HG03039 (cell line): ENCODE measurements at regions not wholly inside any gene's neighbourhood (a gene's known extent, or its start where the extent isn't known, plus 50 kb on each side); places are given as distances from the start of the nearest gene placed in this dataset.
"Not testable (repeated sequence)": the region's sequence is repeated elsewhere in the genome, so short reads cannot be mapped to it uniquely, and the experiment has no call there.

Experiments
- ATAC-seq: cut with Tn5 transposase; IDR thresholded peaks from one replicate; pipeline ENCODE4 v1.9.1; 2021; ENCODE audit warnings: mild to moderate bottlenecking, moderate library complexity; ENCODE audit not compliant: unreplicated experiment

- ATAC-seq: no peak
These were observed 613.1 kb upstream of the ADGRL2 start for GRCh38 chr1:81187635-81188034.

GRCh38 chr1:81186261-81186660 is 614.5 kb upstream of the ADGRL2 start:
- ATAC-seq: no peak

GRCh38 chr1:81183553-81183952 is 617.2 kb upstream of the ADGRL2 start:
- ATAC-seq: no peak

GRCh38 chr1:81183051-81183450 is 617.7 kb upstream of the ADGRL2 start:
- no peak for ATAC-seq

- ATAC-seq: no peak
These were observed 621.5 kb upstream of the ADGRL2 start for GRCh38 chr1:81179242-81179641.

GRCh38 chr1:81178431-81179093 is 622.2 kb upstream of the ADGRL2 start:
- not testable (repeated sequence) for ATAC-seq

- no peak for ATAC-seq
These were observed 625.8 kb upstream of the ADGRL2 start for GRCh38 chr1:81174811-81175476.

GRCh38 chr1:81174052-81174451 is 626.7 kb upstream of the ADGRL2 start:
- ATAC-seq: no peak

- no peak for ATAC-seq
These were observed 628.3 kb upstream of the ADGRL2 start for GRCh38 chr1:81172483-81172882.

GRCh38 chr1:81170721-81171120 is 630.0 kb upstream of the ADGRL2 start:
- ATAC-seq: no peak

- no peak for ATAC-seq
These were observed 634.8 kb upstream of the ADGRL2 start for GRCh38 chr1:81165963-81166362.

GRCh38 chr1:81160696-81161095 is 640.0 kb upstream of the ADGRL2 start:
- ATAC-seq: no peak

GRCh38 chr1:81158592-81158991 is 642.1 kb upstream of the ADGRL2 start:
- no peak for ATAC-seq

- ATAC-seq: no peak
These were observed 643.0 kb upstream of the ADGRL2 start for GRCh38 chr1:81157686-81158085.

- no peak for ATAC-seq
These were observed 643.8 kb upstream of the ADGRL2 start for GRCh38 chr1:81156887-81157286.

- ATAC-seq: no peak
These were observed 645.6 kb upstream of the ADGRL2 start for GRCh38 chr1:81155131-81155530.

- ATAC-seq: no peak
These were observed 649.5 kb upstream of the ADGRL2 start for GRCh38 chr1:81151206-81151605.

GRCh38 chr1:81149649-81150325 is 650.9 kb upstream of the ADGRL2 start:
- no peak for ATAC-seq

- ATAC-seq: no peak
These were observed 656.4 kb upstream of the ADGRL2 start for GRCh38 chr1:81144240-81144825.

- no peak for ATAC-seq
These were observed 658.5 kb upstream of the ADGRL2 start for GRCh38 chr1:81142099-81142826.

GRCh38 chr1:81135524-81135923 is 665.2 kb upstream of the ADGRL2 start:
- ATAC-seq: no peak
